Kasumi-1 (cell line): ENCODE measurements at regions not wholly inside any gene's neighbourhood (a gene's known extent, or its start where the extent isn't known, plus 50 kb on each side); places are given as distances from the start of the nearest gene placed in this dataset.

Experiments
- DNase-seq, 2 experiments: peaks; one replicate each; lab custom pipeline; 2025; lab: John Stamatoyannopoulos, UW

- DNase-seq, result no peak
Measured at GRCh38 chr11:23359297-23359696, 499.0 kb upstream of the CCDC179 start.

DNA sequence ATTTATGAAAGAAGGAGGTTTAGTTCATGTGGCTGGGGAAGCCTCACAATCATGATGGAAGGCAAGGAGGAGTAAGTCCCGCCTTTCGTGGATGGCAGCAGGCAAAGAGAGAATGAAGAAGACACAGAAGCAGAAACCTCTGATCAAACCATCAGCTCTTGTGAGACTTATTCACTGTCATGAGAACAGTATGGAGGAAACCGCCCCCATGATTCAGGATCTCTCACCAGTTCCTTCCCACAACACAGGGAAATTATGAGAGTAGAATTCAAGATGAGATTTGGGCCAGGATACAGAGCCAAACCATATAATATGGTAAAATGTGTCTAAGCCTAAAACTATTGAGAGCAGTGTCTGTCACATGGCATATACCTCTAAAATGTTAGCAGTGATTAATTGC is 503.8 kb upstream of the CCDC179 start:
- DNase-seq, result no peak

DNA sequence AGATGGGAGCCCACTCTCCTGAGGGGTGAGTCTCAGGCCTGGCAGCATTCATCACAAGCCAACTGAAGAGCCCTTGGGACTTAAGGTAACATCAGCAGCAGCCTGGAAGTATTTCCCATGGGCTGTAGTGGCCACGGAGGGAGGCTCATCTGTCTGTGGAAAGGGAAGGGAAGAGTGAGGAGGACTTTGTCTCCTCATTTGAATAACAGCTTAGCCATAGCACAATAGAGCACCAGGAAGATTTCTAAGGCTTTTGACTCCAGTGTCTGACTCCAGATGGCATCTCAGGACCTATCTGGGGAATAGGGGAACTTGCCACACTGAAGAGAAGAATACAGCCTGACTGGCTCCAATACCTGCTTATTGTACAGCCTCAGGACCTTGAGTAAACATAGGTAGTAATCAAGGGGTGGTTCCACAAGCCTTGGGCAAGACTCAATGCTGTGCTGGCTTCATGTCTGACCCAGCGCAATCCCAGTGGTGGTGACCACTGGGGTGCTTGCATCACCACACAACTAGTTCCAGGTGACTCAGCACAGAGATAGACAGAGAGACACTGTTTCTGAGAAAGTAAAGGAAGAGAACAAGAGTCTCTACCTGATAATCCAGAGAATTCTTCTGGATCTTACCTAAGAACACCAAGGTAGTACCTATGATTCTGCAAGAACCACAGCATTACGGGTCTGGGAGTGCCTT is 510.5 kb upstream of the CCDC179 start:
- DNase-seq, result no peak

DNA sequence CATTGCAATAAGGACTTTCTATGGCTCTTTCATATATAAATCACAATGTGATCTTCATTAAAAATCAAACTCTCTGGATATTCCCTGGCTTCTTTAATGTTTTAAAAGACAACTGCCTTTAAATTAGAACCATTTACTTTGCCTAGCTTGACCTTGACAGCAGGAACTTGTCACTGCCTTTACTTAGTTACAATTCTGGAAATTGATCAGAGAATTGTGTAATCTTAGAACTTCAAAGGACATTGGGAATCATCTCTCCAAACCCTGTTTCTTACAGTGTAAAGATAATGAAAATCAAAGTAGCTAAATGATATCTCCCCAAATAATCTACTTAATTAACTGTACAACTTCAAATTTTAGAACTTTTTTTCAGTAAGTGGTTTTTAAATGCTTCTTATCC is 517.6 kb upstream of the CCDC179 start:
- no peak for DNase-seq

GRCh38 chr11:23391031-23391430 is 530.8 kb upstream of the CCDC179 start:
- DNase-seq, result no peak

GRCh38 chr11:23398052-23398451 is 537.8 kb upstream of the CCDC179 start:
- no peak for DNase-seq

GRCh38 chr11:23399995-23400394 is 539.7 kb upstream of the CCDC179 start:
- no peak for DNase-seq

DNA sequence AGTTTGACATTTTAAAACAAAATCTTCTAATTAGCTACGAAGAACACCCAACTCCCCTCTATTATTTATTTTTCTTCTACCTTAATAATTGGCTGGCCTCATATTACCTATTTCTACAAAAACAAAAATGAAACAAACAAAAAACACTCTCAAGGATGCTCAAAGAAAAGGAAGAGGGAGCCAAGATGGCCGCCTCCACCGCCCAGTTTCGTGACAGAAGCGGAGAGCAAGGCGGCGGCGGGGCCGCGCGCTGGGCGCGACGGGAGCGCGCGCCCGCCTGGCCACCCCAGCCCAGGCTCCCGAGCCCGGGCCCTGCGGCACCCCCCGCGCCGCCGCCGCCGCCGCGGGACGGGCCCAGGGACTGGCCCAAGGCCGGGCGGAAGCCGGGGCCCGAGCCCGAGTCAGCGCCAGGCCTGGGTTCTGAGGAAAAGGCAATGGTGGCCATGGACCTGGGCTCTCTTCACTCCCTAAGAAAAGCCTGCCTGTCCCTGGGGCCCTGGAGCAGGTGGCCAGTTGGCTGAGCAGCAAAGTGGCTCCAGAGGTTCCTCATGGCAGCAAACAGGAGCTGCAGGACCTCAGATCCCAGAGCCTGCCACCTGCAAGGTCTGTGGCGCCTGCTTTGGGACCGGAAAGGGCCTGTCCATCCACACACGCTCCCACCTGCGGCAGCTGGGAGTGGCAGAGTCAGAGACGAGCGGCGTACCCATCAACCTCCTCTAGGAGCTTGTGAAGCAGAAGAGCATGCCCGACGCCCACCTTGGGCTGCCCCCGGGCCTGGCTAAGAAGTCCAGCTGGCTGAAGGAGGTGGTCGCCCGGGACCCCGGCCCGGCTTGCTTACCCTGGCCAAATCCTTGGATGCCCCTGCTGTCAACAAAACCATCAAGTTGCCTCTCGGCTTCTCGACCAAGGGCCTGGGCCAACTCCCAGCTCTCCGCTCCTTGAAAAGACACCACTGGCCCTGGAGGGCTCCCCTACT is 543.2 kb upstream of the CCDC179 start:
- DNase-seq, result no peak

- no peak for DNase-seq
Measured at GRCh38 chr11:23404225-23405160, 544.2 kb upstream of the CCDC179 start.

DNA sequence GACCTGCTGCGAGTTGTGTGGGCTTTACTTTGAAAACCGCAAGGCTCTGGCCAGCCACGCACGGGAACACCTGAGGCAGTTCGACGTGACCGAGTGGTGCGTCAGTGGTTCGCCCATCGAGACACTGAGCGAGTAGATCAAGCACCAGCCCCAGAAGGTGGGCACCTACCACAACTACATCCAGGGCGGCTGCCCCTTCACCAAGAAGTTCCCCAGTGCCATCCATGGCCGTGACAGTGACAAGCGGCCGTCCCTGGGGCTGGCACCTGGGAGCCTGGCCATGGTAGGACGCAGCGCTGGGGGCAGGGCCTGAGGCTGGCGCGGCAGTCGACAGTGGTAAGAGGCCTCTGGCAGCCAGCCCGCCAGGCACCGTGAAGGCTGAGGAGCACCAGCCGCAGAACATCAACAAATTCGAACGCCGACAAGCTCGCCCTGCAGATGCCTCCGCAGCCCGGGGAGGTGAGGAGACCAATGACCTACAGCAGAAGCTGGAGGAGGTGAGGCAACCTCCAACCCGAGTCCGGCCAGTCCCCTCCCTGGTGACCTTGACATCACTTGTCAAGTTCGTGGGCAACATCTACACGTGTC is 545.2 kb upstream of the CCDC179 start:
- DNase-seq, result no peak

- no peak for DNase-seq
Measured at GRCh38 chr11:23406131-23406819, 546.0 kb upstream of the CCDC179 start.

- no peak for DNase-seq
Measured at GRCh38 chr11:23413057-23413456, 552.8 kb upstream of the CCDC179 start.

DNA sequence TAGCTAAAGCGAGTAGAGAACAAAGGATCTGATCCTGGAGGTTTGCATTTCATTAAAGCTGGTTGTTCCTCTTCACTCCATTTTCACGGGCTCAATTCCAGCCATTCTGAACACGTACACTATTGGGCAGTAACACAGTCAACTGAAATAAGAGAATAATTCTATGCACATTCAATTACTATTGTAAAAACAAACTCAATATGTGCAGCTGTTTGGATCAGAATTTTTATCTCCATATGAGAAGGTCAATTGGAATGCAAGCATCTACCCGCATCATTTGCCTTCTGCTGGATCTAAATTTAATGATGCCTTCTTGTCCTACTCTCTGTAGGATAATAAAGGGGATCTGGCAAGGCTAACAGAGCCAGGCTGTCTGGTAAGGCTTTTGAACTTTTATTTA is 562.8 kb upstream of the CCDC179 start:
- DNase-seq, result no peak

- no peak for DNase-seq
Measured at GRCh38 chr11:23423656-23424055, 563.4 kb upstream of the CCDC179 start.

GRCh38 chr11:23425381-23425780 is 565.1 kb upstream of the CCDC179 start:
- no peak for DNase-seq

GRCh38 chr11:23429569-23429968 is 569.3 kb upstream of the CCDC179 start:
- no peak for DNase-seq

DNA sequence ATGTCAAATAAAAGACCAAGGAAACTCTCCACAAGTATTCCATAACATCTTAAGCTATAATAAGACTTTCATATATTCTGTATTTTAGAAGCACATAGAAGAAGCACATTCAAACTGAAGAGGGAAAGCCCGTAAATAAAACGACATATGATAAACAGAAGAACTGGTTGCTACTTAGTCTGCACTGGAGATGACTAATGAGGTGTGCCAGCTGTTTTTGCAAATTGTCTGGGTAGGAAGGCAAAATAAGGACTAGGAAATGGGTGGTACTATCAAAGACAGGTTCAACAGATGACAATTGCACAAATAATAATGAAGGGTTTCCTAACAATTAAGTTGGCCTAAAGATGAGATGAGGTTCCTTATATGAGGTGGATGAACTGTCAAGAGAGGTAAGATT is 593.2 kb upstream of the CCDC179 start:
- no peak for DNase-seq

DNA sequence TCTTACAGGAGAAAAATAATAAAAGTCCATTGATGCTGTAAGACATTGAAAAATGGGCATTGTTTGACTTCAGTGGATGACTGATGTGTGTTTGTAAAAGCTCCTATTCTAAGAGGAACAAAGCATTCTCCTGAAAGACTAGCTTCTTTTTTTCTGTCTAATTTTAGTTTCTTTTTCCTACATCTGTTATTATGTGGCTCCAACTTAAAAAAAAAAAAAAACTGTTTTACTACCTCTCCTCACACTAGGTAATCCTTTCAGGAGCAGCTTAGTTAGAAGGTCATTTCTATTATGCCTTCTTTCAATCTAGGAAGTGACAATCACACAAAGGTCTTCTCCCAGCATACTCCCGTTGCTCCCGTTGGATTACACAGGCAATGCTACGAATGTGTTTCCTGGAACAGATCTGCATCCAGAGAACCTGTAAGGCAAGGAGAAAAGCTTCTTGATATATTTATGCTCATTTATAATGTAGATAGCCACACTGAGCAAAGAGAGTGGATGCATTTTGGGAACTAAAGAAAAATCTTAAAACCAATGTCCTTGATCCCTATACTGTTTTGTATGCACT is 595.1 kb upstream of the CCDC179 start:
- DNase-seq, result no peak

- no peak for DNase-seq
Measured at GRCh38 chr11:23457641-23458040, 597.4 kb upstream of the CCDC179 start.

GRCh38 chr11:23471878-23472277 is 611.6 kb upstream of the CCDC179 start:
- DNase-seq, result no peak

- DNase-seq, result no peak
Measured at GRCh38 chr11:23473782-23474181, 613.5 kb upstream of the CCDC179 start.
